ENCODE measurements at regions not wholly inside any gene's neighbourhood (a gene's known extent, or its start where the extent isn't known, plus 50 kb on each side); places are given as distances from the start of the nearest gene placed in this dataset.

DNA sequence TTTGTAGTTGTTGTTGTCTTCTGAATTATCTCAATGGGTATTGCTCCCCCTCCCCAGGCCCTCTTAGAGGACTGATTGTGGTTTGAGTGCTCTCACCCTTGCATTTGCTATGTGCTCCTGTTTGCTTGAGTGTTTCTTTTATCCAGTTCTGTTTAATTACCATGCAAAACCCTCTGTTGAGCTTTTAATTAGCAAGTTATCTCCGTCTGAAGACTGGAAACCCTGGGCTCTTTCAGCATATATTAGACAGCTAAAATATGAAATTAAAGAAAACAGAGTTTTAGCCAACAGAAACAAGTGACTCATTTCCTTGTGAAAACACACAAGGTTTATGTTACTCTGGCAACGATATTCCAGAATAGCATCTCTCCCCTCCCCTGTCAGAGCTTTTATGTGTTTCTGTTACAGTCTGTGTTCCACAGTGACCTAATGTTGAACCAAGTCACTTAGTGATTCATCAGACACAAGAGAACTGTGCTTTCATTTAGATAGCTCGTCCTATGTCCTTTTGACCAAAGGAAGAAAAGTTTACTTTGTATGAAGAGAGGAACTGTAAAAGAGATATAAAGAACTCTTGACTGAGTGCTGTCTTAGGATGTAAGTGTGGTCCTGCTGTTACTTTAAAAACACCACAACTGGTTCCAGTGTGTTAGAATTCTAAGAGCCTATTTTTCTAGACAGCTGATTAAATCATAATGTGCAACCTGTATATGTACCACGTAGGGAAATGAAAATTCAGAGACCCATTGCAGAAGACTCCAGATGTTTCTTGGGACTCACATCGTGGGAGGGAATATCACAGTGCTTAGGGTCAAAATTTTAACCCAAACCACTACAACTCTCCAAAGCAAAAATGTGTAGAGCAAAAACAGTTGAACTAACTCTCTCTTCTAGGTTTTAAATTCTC, 172.8 kb upstream of the RBMS1 start:
- Histone ChIP-seq H3K9me3 (ENCODE audit: low read depth, low read length) (no peaks in the 10 kb centered on the region), H3K27me3 (ENCODE audit: insufficient read depth, low read length) (no peaks in the 10 kb centered on the region), H3K4me3 (ENCODE audit: low read length) (no peak overlapping the region), H3K4me1 (ENCODE audit: insufficient read depth, low read length) (peaks cover 12% of the 10 kb centered on the region)

DNA sequence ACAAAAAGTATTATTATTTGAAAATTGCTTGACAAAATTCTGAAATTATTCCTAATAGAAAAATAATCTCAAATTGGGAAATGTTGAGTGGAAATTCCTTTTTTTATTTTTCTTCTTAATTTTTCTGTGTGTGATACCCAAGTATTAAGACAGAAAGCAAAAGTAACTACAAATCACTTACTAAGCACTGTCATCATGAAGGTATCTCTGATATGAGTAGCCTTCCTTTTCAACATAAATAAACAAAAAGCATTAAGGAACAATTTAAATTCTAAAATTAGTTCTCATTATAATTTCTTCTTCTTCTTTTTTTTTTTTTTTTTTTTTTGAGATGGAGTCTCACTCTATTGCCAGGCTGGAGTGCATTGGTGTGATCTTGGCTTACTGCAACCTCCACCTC, 174.2 kb upstream of the RBMS1 start:
- Histone ChIP-seq H3K4me3 (ENCODE audit: low read length) (no peak overlapping the region), H3K27me3 (ENCODE audit: insufficient read depth, low read length) (no peaks in the 10 kb centered on the region), H3K4me1 (ENCODE audit: insufficient read depth, low read length) (peaks cover 12% of the 10 kb centered on the region), H3K9me3 (ENCODE audit: low read depth, low read length) (no peaks in the 10 kb centered on the region)

DNA sequence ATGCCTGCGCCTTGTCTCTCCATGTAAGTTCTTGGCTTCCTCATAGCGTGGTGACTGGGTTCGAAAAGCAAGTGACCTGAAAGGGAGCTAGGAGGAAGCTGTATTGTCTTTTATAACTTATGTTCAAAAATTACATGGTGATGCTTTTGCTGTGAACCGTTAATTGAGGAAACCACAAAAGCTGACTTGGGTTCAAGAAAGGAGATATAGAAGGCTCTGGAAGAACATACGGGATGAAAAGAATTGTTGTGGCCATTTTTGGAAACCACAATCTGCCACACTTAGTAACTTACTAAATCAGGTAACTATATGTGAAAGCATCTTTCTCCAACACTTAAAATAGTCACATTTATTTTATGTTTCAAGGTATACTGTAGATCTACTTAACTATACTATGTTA, 177.0 kb upstream of the RBMS1 start:
- no peaks in the 10 kb centered on the region for H3K9me3 ChIP-seq (ENCODE audit: low read depth, low read length)
- no peak overlapping the region for H3K4me3 ChIP-seq (ENCODE audit: low read length)
- peaks cover 12% of the 10 kb centered on the region for H3K4me1 ChIP-seq (ENCODE audit: insufficient read depth, low read length)
- H3K27me3 ChIP-seq (ENCODE audit: insufficient read depth, low read length), result no peaks in the 10 kb centered on the region

DNA sequence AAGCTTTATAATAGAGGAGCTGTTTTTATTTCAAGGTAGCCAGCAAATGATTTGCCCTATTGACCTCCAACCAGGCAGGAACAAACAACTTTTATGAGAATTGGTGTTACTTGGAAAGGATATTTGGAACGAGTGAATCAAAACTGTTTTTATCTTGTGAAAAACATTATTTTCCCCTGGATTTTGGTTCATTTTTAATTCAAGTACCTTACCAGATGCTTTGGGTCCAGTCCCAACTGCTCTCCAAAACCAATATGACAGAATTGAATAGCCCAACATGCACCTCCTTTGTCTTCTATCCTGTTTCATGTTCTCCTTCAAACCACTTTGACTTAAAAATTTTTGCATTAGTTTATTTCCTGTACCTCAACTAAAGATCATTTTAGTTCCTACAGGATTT, 178.6 kb upstream of the RBMS1 start:
- H3K4me3 ChIP-seq (ENCODE audit: low read length), result no peak overlapping the region
- no peaks in the 10 kb centered on the region for H3K4me1 ChIP-seq (ENCODE audit: insufficient read depth, low read length)
- H3K9me3 ChIP-seq (ENCODE audit: low read depth, low read length), result no peaks in the 10 kb centered on the region
- H3K27me3 ChIP-seq (ENCODE audit: insufficient read depth, low read length), result no peaks in the 10 kb centered on the region

DNA sequence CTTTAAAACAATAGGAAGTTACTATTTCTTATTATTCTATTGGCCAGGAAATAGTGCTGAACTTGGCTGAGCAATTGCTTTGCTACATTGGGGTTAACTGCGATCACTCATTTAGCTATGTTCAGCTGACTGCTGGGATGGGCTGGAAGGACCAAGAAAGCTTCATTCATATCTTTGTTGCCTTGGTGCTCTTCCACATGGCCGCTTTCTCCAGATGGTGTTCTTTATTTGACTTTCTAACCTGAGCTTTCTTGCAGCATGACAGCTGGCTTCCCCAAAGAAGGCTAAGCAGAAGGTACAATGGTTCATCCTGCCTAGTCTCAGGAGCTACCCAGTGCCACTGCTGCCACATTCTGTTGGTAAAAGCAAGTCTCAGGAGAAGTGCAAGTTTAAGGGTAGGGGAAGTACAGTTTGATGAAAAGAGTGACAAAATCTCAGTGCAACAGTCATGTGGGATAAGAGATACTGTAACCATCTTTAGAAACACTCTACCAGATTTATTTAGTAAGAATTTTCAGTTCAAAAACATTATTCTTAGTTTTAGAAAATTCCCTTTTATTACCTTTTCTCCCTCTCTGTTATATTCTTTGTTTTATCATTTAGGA, 180.6 kb upstream of the RBMS1 start:
- no peaks in the 10 kb centered on the region for H3K4me1 ChIP-seq (ENCODE audit: insufficient read depth, low read length)

GRCh38 chr2:160679686-160680085, 186.1 kb upstream of the RBMS1 start:
- no peaks in the 10 kb centered on the region for H3K4me1 ChIP-seq (ENCODE audit: insufficient read depth, low read length)
- H3K4me3 ChIP-seq (ENCODE audit: low read length), result no peak overlapping the region
- H3K27me3 ChIP-seq (ENCODE audit: insufficient read depth, low read length), result no peaks in the 10 kb centered on the region
- H3K9me3 ChIP-seq (ENCODE audit: low read depth, low read length), result no peaks in the 10 kb centered on the region

More for the DNA sequence above, 180.6 kb upstream of the RBMS1 start:
- Histone ChIP-seq H3K9me3 (ENCODE audit: low read depth, low read length) (no peaks in the 10 kb centered on the region), H3K27me3 (ENCODE audit: insufficient read depth, low read length) (no peaks in the 10 kb centered on the region), H3K4me3 (ENCODE audit: low read length) (no peak overlapping the region)

DNA sequence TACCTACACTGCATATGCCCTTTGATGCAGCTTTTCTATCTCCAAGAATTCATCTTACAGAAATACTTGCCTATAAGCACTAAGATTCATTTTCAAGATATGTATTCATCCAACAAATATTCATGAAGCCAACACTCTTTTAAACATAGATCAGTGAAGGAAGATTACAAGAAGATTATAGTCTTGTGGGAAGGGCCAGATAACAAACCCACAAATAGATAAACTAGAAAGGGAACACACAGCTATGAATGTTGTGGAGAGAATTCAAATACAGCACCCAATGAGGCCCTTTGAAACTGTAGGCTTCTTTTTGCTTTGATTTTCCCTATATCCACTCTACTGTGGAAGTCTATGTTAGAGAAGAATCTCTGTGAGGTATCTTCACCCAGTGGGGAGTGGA, 186.7 kb upstream of the RBMS1 start:
- Histone ChIP-seq H3K4me3 (ENCODE audit: low read length) (no peak overlapping the region), H3K9me3 (ENCODE audit: low read depth, low read length) (no peaks in the 10 kb centered on the region), H3K27me3 (ENCODE audit: insufficient read depth, low read length) (no peaks in the 10 kb centered on the region), H3K4me1 (ENCODE audit: insufficient read depth, low read length) (no peaks in the 10 kb centered on the region)

- H3K9me3 ChIP-seq (ENCODE audit: low read depth, low read length), result no peaks in the 10 kb centered on the region
- no peaks in the 10 kb centered on the region for H3K27me3 ChIP-seq (ENCODE audit: insufficient read depth, low read length)
- H3K4me1 ChIP-seq (ENCODE audit: insufficient read depth, low read length), result no peaks in the 10 kb centered on the region
- no peak overlapping the region for H3K4me3 ChIP-seq (ENCODE audit: low read length)
Observed at GRCh38 chr2:160680974-160681373, 187.4 kb upstream of the RBMS1 start.

DNA sequence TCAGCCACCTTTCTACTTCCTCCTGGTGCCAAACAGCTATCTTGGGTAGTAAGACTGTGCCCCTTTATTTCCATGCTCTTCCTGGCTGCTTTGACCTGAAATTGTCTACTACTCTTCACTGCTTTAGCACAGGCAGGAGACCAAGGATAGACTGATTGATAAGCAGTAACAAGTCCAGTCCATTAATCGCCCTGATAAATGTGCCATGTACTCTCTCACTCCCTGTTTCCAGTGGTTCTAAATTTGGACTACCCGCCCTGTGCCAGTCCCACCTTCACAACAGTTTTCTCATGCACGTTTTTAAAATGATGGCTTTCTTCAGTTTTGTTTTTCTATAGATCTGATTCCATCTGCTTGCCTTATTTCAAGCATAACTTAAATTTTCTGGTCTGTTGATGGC, 189.6 kb upstream of the RBMS1 start:
- no peaks in the 10 kb centered on the region for H3K27me3 ChIP-seq (ENCODE audit: insufficient read depth, low read length)
- H3K9me3 ChIP-seq (ENCODE audit: low read depth, low read length), result no peaks in the 10 kb centered on the region
- H3K4me1 ChIP-seq (ENCODE audit: insufficient read depth, low read length), result no peaks in the 10 kb centered on the region
- H3K4me3 ChIP-seq (ENCODE audit: low read length), result no peak overlapping the region

GRCh38 chr2:160687629-160688028, 194.0 kb upstream of the RBMS1 start:
- Histone ChIP-seq H3K4me3 (ENCODE audit: low read length) (no peak overlapping the region), H3K9me3 (ENCODE audit: low read depth, low read length) (no peaks in the 10 kb centered on the region), H3K27me3 (ENCODE audit: insufficient read depth, low read length) (no peaks in the 10 kb centered on the region), H3K4me1 (ENCODE audit: insufficient read depth, low read length) (no peaks in the 10 kb centered on the region)

- Histone ChIP-seq H3K9me3 (ENCODE audit: low read depth, low read length) (no peaks in the 10 kb centered on the region), H3K4me3 (ENCODE audit: low read length) (no peak overlapping the region), H3K4me1 (ENCODE audit: insufficient read depth, low read length) (no peaks in the 10 kb centered on the region), H3K27me3 (ENCODE audit: insufficient read depth, low read length) (no peaks in the 10 kb centered on the region)
Observed at GRCh38 chr2:160689441-160689840, 195.8 kb upstream of the RBMS1 start.

GRCh38 chr2:160694221-160694620, 200.6 kb upstream of the RBMS1 start:
- no peaks in the 10 kb centered on the region for H3K9me3 ChIP-seq (ENCODE audit: low read depth, low read length)
- no peak overlapping the region for H3K4me3 ChIP-seq (ENCODE audit: low read length)
- H3K4me1 ChIP-seq (ENCODE audit: insufficient read depth, low read length), result no peaks in the 10 kb centered on the region
- no peaks in the 10 kb centered on the region for H3K27me3 ChIP-seq (ENCODE audit: insufficient read depth, low read length)

DNA sequence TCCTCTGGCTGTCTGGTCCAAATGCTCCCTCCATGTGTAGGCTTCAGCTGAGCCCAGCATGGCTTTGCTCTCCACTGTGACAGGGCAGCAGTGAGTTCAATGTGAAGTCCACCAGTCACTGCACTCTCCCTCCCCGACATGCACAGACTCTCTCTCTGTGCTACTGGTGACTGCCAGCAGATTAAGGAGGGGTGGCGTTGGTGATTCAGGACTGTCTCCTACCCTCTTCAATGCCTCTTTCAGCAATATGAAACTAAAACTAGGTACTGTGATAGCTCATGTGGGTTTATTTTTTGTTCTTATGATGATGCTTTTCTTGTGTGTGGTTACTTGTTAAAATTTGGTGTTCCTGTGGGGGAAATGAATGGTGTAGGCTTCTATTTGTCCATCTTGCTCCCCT, 201.0 kb upstream of the RBMS1 start:
- no peaks in the 10 kb centered on the region for H3K27me3 ChIP-seq (ENCODE audit: insufficient read depth, low read length)
- H3K4me1 ChIP-seq (ENCODE audit: insufficient read depth, low read length), result no peaks in the 10 kb centered on the region
- no peaks in the 10 kb centered on the region for H3K9me3 ChIP-seq (ENCODE audit: low read depth, low read length)
- H3K4me3 ChIP-seq (ENCODE audit: low read length), result no peak overlapping the region

DNA sequence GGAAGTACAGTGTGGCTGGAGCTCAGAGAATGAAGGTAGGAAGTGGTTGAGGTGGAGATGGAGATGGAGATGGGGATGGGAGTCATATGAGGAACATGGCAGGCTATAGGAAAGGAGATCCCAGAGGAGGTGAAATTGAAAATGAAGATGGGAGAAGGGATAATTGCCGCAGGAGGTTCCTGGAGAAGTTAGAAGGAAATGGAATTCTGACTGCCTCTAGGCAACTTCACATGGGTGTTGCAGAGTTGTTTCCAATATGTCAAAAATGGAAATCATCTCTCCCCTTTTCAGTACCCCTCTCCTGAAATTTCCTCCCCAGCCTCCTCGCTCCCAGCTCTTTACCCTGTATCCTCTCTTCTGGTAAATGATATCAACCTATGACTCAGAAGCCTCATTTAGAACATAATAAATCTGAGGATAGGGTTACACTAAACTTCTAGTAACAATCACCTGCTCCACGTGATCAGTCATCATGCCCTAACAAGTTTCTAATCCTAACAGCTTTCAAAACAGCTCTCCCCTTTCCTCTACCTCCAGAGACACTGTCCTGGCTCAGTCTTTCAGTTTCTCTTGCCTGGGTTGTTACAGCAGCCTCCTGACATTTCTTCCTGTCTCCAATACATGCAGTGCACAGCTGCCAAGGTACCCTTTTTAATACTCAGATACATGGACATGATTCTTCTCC, 201.9 kb upstream of the RBMS1 start:
- H3K4me1 ChIP-seq (ENCODE audit: insufficient read depth, low read length), result no peaks in the 10 kb centered on the region
- no peaks in the 10 kb centered on the region for H3K27me3 ChIP-seq (ENCODE audit: insufficient read depth, low read length)
- H3K9me3 ChIP-seq (ENCODE audit: low read depth, low read length), result no peaks in the 10 kb centered on the region
- H3K4me3 ChIP-seq (ENCODE audit: low read length), result no peak overlapping the region

DNA sequence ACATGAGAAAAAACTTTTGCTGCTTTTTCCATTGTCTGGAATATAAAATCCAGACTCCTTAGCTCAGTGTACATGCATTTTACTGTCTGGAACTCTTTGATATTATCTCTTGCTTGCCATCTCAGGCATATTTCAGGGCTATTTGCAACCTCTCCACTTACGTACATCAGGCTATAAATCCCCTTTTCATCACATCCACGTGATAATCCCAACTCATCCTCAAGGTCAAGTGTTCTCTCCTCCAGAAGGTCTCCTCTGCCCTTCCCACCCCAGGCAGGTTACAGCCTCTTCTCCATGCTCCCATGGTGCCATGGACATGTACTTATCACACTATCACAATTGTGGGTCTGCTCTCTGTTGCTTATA, 202.5 kb upstream of the RBMS1 start:
- no peak overlapping the region for H3K4me3 ChIP-seq (ENCODE audit: low read length)
- no peaks in the 10 kb centered on the region for H3K4me1 ChIP-seq (ENCODE audit: insufficient read depth, low read length)
- H3K9me3 ChIP-seq (ENCODE audit: low read depth, low read length), result no peaks in the 10 kb centered on the region
- no peaks in the 10 kb centered on the region for H3K27me3 ChIP-seq (ENCODE audit: insufficient read depth, low read length)

All from mononuclear cell (primary cell).